ENCODE measurements at regions not wholly inside any gene's neighbourhood (a gene's known extent, or its start where the extent isn't known, plus 50 kb on each side); places are given as distances from the start of the nearest gene placed in this dataset.

GRCh38 chr10:64102916-64103315, 581.7 kb downstream of the REEP3 start:
- TF ChIP-seq CTCF (IDR thresholded peaks at IDR 0.05) (no peak), EZH2phosphoT487 (IDR thresholded peaks at IDR 0.05) (no peak)

Measured in neural progenitor cell (in vitro differentiated cells).